ENCODE measurements at regions not wholly inside any gene's neighbourhood (a gene's known extent, or its start where the extent isn't known, plus 50 kb on each side); places are given as distances from the start of the nearest gene placed in this dataset.

- no peak for FAIRE-seq
- ChIA-PET CTCF (no interaction called here), POLR2A (no interaction called here)
- H3K4me3 ChIP-seq = no peak overlapping the region
- no peak overlapping the region for H3K4me2 ChIP-seq
- no peak for ATAC-seq
- 73% methylated on average over 1 of the region's 1 CpG for WGBS (ENCODE audit: missing lambda C conversion rate)
- no peak overlapping the region for H3K27ac ChIP-seq
- DNase-seq (ENCODE audit: low read depth in 1 of 2, low spot score in 1 of 2) = no peak
- TF ChIP-seq REST (IDR thresholded peaks at IDR 0.05) (no peak), ZNF302 (CRISPR knock-in tag; IDR thresholded peaks at IDR 0.05) (no peak), KDM1A (IDR thresholded peaks at IDR 0.05; ENCODE audit: low read depth) (no peak), HOXB13 (CRISPR knock-in tag; IDR thresholded peaks at IDR 0.05; ENCODE audit: low read depth) (no peak), MAZ (IDR thresholded peaks at IDR 0.05; ENCODE audit: borderline replicate concordance, low read depth, low read length) (no peak), CEBPB (IDR thresholded peaks at IDR 0.05) (no peak), JUNB (IDR thresholded peaks at IDR 0.05) (no peak), RCOR1 (IDR thresholded peaks at IDR 0.05; ENCODE audit: low read depth, low read length) (no peak), ATOH8 (CRISPR knock-in tag; IDR thresholded peaks at IDR 0.05; ENCODE audit: low read depth) (no peak), BCL3 (IDR thresholded peaks at IDR 0.05) (no peak), EHMT2 (IDR thresholded peaks at IDR 0.05; ENCODE audit: low read depth) (no peak), CHD2 (IDR thresholded peaks at IDR 0.05; ENCODE audit: low read length, partially characterized antibody) (no peak), ZSCAN20 (CRISPR knock-in tag; IDR thresholded peaks at IDR 0.05) (no peak), SMC3 (IDR thresholded peaks at IDR 0.05) (no peak), HMGXB4 (CRISPR knock-in tag; IDR thresholded peaks at IDR 0.05; ENCODE audit: borderline replicate concordance) (no peak)
- no peaks in the 10 kb centered on the region for H3K4me1 ChIP-seq
- H3K9me3 ChIP-seq = no peaks in the 10 kb centered on the region
Observed at GRCh38 chr3:162019817-162020216, 523.2 kb downstream of the OTOL1 start.

DNA sequence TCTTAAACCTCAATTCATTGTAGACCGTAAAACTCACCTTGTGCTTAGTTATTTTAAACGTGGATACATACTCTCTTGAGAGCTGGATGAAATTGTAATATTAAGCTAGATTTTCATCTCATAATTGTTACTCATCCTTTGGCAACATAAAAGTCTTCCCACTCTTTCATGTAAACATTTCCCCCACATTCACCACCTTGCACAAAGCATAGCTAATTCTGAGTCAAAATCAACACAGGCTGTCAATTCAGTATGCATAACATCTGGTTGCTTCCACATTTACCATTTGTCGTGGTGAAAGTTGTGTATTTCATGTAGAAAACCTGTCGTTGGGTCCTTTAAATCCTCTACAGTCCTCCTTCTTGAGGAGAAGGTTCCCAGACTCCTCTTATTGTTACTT, 524.6 kb downstream of the OTOL1 start:
- Histone ChIP-seq H3K4me3 (no peak overlapping the region), H3K4me2 (no peak overlapping the region), H3K27ac (no peak overlapping the region), H3K9me3 (no peaks in the 10 kb centered on the region), H3K4me1 (no peaks in the 10 kb centered on the region)
- ChIA-PET CTCF (no interaction called here), POLR2A (no interaction called here)
- FAIRE-seq (no peak), DNase-seq (ENCODE audit: low read depth in 1 of 2, low spot score in 1 of 2) (no peak), ATAC-seq (no peak)
- 35% methylated on average over 4 of the region's 4 CpGs for WGBS (ENCODE audit: missing lambda C conversion rate)
- TF ChIP-seq ESRRA (IDR thresholded peaks at IDR 0.05; ENCODE audit: borderline replicate concordance, low read length) = no peak
- no peak for TF ChIP-seq ZNF302 (CRISPR knock-in tag; IDR thresholded peaks at IDR 0.05)
- no peak for TF ChIP-seq EP300 (IDR thresholded peaks at IDR 0.05)
- no peak for TF ChIP-seq JUNB (IDR thresholded peaks at IDR 0.05)
- no peak for TF ChIP-seq HES2 (IDR thresholded peaks at IDR 0.05)
- no peak for TF ChIP-seq FOSB (CRISPR knock-in tag; IDR thresholded peaks at IDR 0.05)
- TF ChIP-seq REST (IDR thresholded peaks at IDR 0.05) = no peak
- no peak for TF ChIP-seq SMC3 (IDR thresholded peaks at IDR 0.05)
- TF ChIP-seq HMGXB4 (CRISPR knock-in tag; IDR thresholded peaks at IDR 0.05; ENCODE audit: borderline replicate concordance) = no peak
- no peak for TF ChIP-seq MAZ (IDR thresholded peaks at IDR 0.05; ENCODE audit: borderline replicate concordance, low read depth, low read length)
- no peak for TF ChIP-seq NFE2L2 (conservative IDR thresholded peaks at IDR 0.05; ENCODE audit: low read length)
- TF ChIP-seq HOXA7 (CRISPR knock-in tag; IDR thresholded peaks at IDR 0.05) = no peak

All from A549 (cell line).